Germinal center (tissue), 1 donor: ENCODE measurements at regions not wholly inside any gene's neighbourhood (a gene's known extent, or its start where the extent isn't known, plus 50 kb on each side); places are given as distances from the start of the nearest gene placed in this dataset.
A peak's percentile ranks its signal among the peaks of the same experiment; 100 is the strongest.

ENCODE experiments used
- DNase-seq: peaks from one replicate; pipeline ENCODE4 v3.0.0; 2012; ENCODE audit warnings: mixed read lengths, low spot score

GRCh38 chrX:148365233-148365632 is 135.2 kb upstream of the AFF2 start:
- no peak for DNase-seq

- no peak for DNase-seq
Observed at GRCh38 chrX:148371291-148371690, 129.1 kb upstream of the AFF2 start.

- DNase-seq, result no peak
Observed at GRCh38 chrX:148372925-148373324, 127.5 kb upstream of the AFF2 start.

GRCh38 chrX:148376342-148376741 is 124.1 kb upstream of the AFF2 start:
- DNase-seq, result no peak

- no peak for DNase-seq
Observed at GRCh38 chrX:148380107-148380506, 120.3 kb upstream of the AFF2 start.

GRCh38 chrX:148380650-148381561 is 119.5 kb upstream of the AFF2 start:
- peak; percentile 12 for DNase-seq

- DNase-seq, result no peak
Observed at GRCh38 chrX:148381603-148382002, 118.8 kb upstream of the AFF2 start.

GRCh38 chrX:148382983-148383382 is 117.4 kb upstream of the AFF2 start:
- no peak for DNase-seq

- no peak for DNase-seq
Observed at GRCh38 chrX:148385471-148385870, 114.9 kb upstream of the AFF2 start.

GRCh38 chrX:148389629-148390028 is 110.8 kb upstream of the AFF2 start:
- DNase-seq, result no peak

- DNase-seq, result no peak
Observed at GRCh38 chrX:148412006-148412405, 88.4 kb upstream of the AFF2 start.

- DNase-seq, result peak; percentile 8
Observed at GRCh38 chrX:148416142-148416541, 84.3 kb upstream of the AFF2 start.

- DNase-seq, result no peak
Observed at GRCh38 chrX:148416931-148417330, 83.5 kb upstream of the AFF2 start.

- no peak for DNase-seq
Observed at GRCh38 chrX:148417934-148418333, 82.5 kb upstream of the AFF2 start.

- DNase-seq, result no peak
Observed at GRCh38 chrX:148422526-148422925, 77.9 kb upstream of the AFF2 start.

GRCh38 chrX:148424570-148424969 is 75.8 kb upstream of the AFF2 start:
- DNase-seq, result no peak

- DNase-seq, result no peak
Observed at GRCh38 chrX:148426467-148426866, 74.0 kb upstream of the AFF2 start.

- no peak for DNase-seq
Observed at GRCh38 chrX:148441387-148441786, 59.0 kb upstream of the AFF2 start.

GRCh38 chrX:148443216-148443615 is 57.2 kb upstream of the AFF2 start:
- DNase-seq, result no peak

- no peak for DNase-seq
Observed at GRCh38 chrX:148448686-148449085, 51.7 kb upstream of the AFF2 start.
